ENCODE measurements at regions not wholly inside any gene's neighbourhood (a gene's known extent, or its start where the extent isn't known, plus 50 kb on each side); places are given as distances from the start of the nearest gene placed in this dataset.

- H3F3A ChIP-seq (replicated peaks; ENCODE audit: low read depth), result no peaks in the 10 kb centered on the region
Measured at GRCh38 chr7:155893664-155894063, 81.4 kb upstream of the SHH start.

More at GRCh38 chr7:155893664-155894063, 81.4 kb upstream of the SHH start:
- no peak for DNase-seq (ENCODE audit: low spot score)
- H3K27ac ChIP-seq (ENCODE audit: low read depth), result no peak overlapping the region
- TF ChIP-seq NANOG (IDR thresholded peaks at IDR 0.05; ENCODE audit: borderline replicate concordance) (no peak), POLR2AphosphoS5 (IDR thresholded peaks at IDR 0.05; ENCODE audit: low read depth) (no peak), EZH2 (IDR thresholded peaks at IDR 0.05; ENCODE audit: low read depth, unreplicated experiment) (no peak), STAT1 (IDR thresholded peaks at IDR 0.05; ENCODE audit: unreplicated experiment) (no peak), ETS1 (IDR thresholded peaks at IDR 0.05) (no peak), ZNF462 (CRISPR knock-in tag; IDR thresholded peaks at IDR 0.05) (no peak), ZNF114 (CRISPR knock-in tag; IDR thresholded peaks at IDR 0.05) (no peak), ZNF331 (CRISPR knock-in tag; IDR thresholded peaks at IDR 0.05; ENCODE audit: low read depth) (no peak), REST (IDR thresholded peaks at IDR 0.05; ENCODE audit: unreplicated experiment) (no peak), JUNB (IDR thresholded peaks at IDR 0.05; ENCODE audit: unreplicated experiment) (no peak), CTCF (conservative IDR thresholded peaks at IDR 0.05; ENCODE audit: low read depth in 2 of 2) (no peak), CREB1 (CRISPR knock-in tag; IDR thresholded peaks at IDR 0.05; ENCODE audit: low read depth) (no peak), EZH2phosphoT487 (IDR thresholded peaks at IDR 0.05; ENCODE audit: unreplicated experiment) (no peak)
- ATAC-seq, result no peak
- no peaks in the 10 kb centered on the region for H3K4me1 ChIP-seq (ENCODE audit: insufficient read depth)
- H3K36me3 ChIP-seq (ENCODE audit: insufficient read depth), result no peaks in the 10 kb centered on the region
- no peaks in the 10 kb centered on the region for H4K20me1 ChIP-seq (replicated peaks; ENCODE audit: insufficient read depth)
- no peak overlapping the region for H3K4me3 ChIP-seq
- Mint-ChIP-seq H3K36me3 (ENCODE audit: low read depth) (peaks cover 4% of the 10 kb centered on the region; the same call in 2 of the 3 replicates), H3K27me3 (ENCODE audit: insufficient read depth, low read depth, poor library complexity) (peaks cover 11% of the 10 kb centered on the region), H3K9me3 (peaks cover 40% of the 10 kb centered on the region), H3K4me1 (no peaks in the 10 kb centered on the region), H3K4me3 (no peak overlapping the region), H3K27ac (no peak overlapping the region)
- no peak overlapping the region for H2AFZ ChIP-seq
- H3K9me2 ChIP-seq (ENCODE audit: insufficient read depth), result no peaks in the 10 kb centered on the region
- no peaks in the 10 kb centered on the region for H3K27me3 ChIP-seq (ENCODE audit: insufficient read depth)
- no peak overlapping the region for H3K4me2 ChIP-seq
- H3K79me2 ChIP-seq (replicated peaks; ENCODE audit: insufficient read depth), result no peaks in the 10 kb centered on the region

Data from GM23338 (cell line).